Stimulated activated CD4-positive, alpha-beta T cell treated with anti-CD3 and anti-CD28 coated beads, Interleukin-2, amount 100 ng/mL, for 48 hours (primary cell): ENCODE measurements at regions not wholly inside any gene's neighbourhood (a gene's known extent, or its start where the extent isn't known, plus 50 kb on each side); places are given as distances from the start of the nearest gene placed in this dataset.

Source experiments
- DNase-seq, 2 donors: peaks; one replicate each; pipeline ENCODE4 v3.0.0-alpha.2; 2020

DNA sequence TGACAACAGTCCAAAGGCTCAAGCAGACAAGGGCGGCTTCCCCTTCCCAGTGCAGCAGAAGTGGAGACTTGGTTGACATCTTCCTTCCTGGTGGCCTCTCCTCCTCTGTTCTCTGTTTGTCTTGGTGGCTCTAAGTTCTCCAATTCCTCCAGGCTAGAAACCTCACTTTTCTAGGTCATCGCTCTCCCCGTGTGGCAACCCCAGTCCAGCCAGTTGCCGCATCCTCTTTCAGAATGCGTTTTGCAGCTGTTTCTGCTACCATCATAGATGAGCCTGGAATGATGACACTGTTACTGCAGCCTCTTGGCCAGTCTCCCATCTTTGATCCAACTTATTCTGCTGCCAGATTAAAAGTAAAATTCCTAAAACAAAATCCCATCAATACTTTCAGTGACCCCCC, 201.5 kb downstream of the TRIM29 start:
- no peak for DNase-seq

GRCh38 chr11:119935349-119935925, 202.5 kb downstream of the TRIM29 start:
- DNase-seq, result no peak

- DNase-seq, result no peak
These were observed 203.0 kb downstream of the TRIM29 start for GRCh38 chr11:119934866-119935265.

- no peak for DNase-seq
These were observed 203.6 kb downstream of the TRIM29 start for GRCh38 chr11:119934267-119934666.

- DNase-seq, result no peak
These were observed 204.3 kb downstream of the TRIM29 start for GRCh38 chr11:119933584-119933983.

DNA sequence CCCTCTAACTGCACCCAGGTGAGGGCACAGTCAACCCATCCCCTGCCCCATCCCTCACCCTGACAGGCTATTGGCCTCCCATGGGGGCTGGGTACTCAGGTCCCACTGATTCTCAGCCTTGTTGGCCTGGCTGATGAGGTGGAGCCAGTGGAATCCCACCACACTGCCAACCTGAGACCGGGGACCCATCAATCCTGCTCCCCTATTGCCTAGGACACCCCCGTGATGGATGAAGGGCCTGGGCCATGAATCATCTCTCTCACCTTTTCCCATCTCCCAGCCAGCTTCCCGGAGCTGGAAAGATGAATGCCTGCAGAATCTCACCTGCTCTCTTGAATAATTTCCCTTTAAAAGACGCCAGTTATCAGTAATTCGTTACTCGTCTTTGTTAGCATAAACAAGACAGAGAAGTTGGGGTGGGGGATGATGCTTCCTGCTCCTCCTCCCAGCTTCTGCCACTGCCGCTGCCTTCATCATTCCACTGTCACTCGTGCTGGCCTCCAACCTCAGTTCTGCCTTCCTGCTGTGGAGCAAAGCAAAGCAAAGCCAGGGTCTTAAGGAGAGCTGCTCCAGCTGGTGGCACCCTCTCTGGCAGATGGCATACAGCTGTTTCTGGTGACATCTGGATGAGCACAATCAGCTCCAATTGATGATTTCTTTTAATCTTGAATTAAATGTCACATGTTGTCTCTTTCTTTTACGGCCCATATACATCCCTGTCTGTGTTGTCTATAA, 204.0 kb upstream of the NECTIN1 start:
- DNase-seq, result no peak

- no peak for DNase-seq
These were observed 199.0 kb upstream of the NECTIN1 start for GRCh38 chr11:119928047-119928446.

DNA sequence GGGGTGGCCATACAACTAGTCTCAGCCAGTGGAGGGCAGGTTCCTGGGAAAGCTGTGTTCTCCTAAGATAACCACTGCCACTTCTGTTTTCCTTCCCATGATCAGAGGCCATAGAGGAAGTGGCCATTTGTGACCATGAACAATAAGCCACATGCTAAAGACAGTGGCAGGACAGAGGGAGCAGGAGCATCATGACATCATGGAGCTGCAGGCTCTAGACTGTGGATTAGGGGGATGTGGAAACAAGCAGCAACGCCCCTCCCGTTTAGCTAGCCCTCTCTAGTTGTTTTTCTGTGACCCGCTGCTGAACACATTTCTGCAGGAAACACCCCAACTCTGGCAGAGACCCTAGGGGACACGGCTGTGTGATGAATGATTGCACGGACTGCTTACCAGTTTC, 195.0 kb upstream of the NECTIN1 start:
- DNase-seq, result no peak

GRCh38 chr11:119921571-119921970, 192.6 kb upstream of the NECTIN1 start:
- no peak for DNase-seq

DNA sequence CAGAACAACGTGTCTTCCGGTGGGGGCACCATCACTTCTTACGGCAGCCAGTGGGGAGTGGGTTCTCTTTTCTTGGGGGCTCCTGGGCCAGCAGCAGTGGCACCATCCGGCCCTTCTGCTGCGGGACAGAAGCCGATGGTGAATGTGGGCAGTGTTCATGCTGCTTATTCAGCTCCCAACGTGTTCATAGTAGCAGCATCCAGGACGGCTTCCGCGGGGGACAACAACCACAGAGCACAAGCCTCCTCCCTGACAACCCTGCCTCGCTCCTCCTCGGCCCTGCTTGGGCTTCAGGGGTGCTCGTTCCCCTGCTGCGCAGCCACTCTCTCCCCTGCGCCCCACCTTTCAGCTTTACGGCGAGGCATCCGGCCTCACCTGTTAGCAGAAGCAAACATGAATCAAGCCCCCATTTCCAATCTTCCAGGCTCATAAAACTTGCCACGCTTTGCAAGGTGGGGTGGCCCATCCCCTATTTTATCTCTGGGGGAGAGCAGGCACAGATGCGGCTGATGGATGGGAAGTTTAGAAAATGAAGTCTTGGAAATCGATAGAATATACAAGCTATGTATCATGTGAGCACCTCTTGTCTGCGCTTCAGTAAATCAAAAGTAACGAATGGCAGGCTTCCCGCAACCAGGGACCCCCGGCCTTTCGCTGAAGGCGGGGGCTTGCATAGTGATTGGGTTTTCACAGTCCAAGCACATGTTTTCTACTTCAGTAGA, 191.8 kb upstream of the NECTIN1 start:
- DNase-seq, result no peak

DNA sequence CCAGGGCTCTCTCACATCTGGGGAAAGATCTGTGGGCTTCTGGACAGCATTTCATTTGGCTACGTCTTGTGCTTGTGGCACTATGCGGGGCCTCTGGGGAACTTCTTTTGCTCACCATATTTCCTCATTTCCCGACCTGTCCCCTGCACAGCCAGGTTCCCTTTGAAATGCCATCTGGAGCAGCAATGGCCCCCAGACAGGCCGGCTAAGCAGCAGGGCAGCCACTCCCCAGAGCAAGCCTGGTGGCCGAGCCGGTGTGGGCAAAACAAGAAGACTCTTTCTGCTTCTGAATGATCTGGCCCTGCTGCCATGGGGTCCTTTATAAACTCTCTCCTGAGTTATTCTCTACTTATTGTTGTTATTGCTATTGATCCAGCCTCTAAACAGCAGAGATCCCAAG, 190.7 kb upstream of the NECTIN1 start:
- DNase-seq, result no peak

- DNase-seq, result no peak
These were observed 189.3 kb upstream of the NECTIN1 start for GRCh38 chr11:119918347-119918746.

DNA sequence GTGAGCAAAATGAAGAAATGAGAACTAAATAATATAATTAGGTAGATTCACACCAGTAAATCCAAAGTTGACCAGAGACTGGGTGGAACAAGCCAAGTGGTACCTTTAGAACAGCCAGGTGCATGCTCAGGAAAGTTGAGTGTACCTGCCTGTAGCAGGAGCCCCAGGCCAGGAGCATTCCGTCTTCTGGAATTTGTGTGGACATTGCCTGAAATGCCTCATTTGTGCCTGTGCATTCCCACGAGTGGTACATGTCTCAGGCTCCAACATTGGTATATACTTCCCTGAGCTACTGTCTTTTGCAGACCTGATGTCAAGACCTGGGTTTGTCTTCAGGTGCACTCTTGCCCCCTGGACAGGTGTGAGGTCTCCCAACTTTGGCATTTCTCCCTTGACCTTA, 187.6 kb upstream of the NECTIN1 start:
- no peak for DNase-seq

- no peak for DNase-seq
These were observed 183.2 kb upstream of the NECTIN1 start for GRCh38 chr11:119912229-119912628.

DNA sequence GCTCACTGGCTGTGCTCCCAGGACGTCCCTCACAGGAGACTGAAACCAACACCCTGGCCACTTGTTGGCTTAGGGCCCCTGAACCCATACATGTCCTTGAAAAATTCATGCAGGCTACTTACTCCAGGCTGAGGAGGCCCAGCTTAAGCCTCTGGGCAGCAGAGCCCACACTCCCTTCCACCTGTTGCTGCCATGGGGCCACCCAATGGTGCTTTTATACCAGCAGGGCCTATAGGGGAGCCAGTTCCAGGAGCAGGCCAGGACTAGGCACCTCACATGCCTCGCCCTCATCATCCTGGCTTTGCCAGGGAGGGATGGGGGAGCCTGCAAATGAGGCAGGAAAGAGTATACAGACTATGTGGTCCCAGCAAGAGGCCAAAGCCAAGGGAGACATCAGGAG, 181.7 kb upstream of the NECTIN1 start:
- no peak for DNase-seq

GRCh38 chr11:119910051-119910450, 181.1 kb upstream of the NECTIN1 start:
- no peak for DNase-seq

- no peak for DNase-seq
These were observed 180.5 kb upstream of the NECTIN1 start for GRCh38 chr11:119909495-119909894.

GRCh38 chr11:119909077-119909476, 180.1 kb upstream of the NECTIN1 start:
- DNase-seq, result no peak

- DNase-seq, result no peak
These were observed 179.5 kb upstream of the NECTIN1 start for GRCh38 chr11:119908573-119908904.

GRCh38 chr11:119907878-119908572, 179.0 kb upstream of the NECTIN1 start:
- DNase-seq, result no peak

DNA sequence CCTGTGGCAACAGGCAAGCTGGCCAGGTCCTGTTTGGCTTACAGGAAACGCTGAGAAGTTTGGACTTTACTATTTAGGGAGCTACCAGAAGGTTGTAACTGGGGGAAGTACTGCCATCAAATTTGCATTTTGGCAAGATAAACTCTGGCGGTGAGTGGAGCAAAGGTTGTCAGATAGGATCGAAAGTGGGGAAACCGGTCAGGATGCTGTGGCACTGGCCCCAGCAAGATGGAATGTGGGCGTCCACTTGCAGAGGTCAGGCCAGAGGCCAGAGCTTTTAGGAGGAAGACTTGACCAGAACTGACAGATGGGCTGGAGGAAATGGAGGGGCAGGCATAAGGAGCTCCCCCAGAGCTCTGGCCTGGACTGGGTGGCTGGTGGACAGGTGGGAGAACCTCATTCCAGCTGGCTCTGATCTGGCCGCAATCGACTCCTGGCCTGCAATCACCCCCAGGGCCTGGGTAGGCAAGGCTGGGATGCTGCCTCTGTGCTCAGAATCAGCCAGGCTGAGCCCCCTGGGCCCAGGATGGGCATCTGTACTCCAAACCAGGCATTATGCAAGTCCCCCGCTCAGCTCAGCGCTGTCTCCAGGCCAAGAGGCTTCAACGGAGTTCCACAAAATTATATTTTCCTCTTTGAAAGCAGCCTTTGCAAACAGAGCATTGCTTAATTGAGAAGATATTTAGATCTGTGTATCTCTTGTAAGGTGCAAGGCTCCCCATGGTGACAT, 178.3 kb upstream of the NECTIN1 start:
- no peak for DNase-seq

DNA sequence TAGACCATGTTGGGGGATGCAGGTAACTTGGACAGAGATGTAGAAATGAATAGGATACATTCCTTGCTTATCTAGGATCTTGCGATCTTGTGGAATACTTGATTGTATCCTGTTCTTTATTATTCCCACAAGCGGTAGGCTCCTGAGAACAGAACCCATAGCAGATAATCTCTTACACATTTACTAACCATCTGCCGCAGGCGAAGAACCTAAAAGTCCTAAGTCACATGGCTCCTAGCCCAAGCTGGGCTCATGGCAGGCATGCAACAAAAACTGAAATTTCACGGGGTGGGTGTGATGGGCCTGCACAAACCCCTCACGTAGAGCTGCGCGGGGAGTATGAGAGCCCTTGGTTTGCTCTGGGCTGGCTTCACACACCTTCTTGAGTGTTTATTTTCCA, 177.4 kb upstream of the NECTIN1 start:
- DNase-seq, result no peak

GRCh38 chr11:119905162-119905561, 176.2 kb upstream of the NECTIN1 start:
- DNase-seq, result no peak
